K562 (cell line): ENCODE measurements at regions not wholly inside any gene's neighbourhood (a gene's known extent, or its start where the extent isn't known, plus 50 kb on each side); places are given as distances from the start of the nearest gene placed in this dataset.
A peak's percentile ranks its signal among the peaks of the same experiment; 100 is the strongest.

Experiments
- ATAC-seq: fragments of 200-7000 bp; cut with Tn5 transposase; 3 replicates; pipeline ENCODE4 v1.9.1; 2020; ENCODE audit warnings: moderate library complexity
- BruUV-seq: library from RNA; stranded (reverse); fragments of 400-500 nt; replicated peaks from 2 replicates; lab custom pipeline; 2021; lab: Mats Ljungman, UMichigan
- CTCF ChIA-PET: fragments of 300-600 bp; formaldehyde crosslinking; extraction: SDS; loops from one replicate; lab custom pipeline; 2021; ENCODE audit warnings: low intra/inter-chr PET ratio; lab: Yijun Ruan, JAX
- POLR2A ChIA-PET: fragments of 300-600, 350-650 bp; sonication (Branson Sonifier 250); formaldehyde crosslinking; extraction: SDS; loops from one replicate; lab custom pipeline; 2021; ENCODE audit warnings: antibody characterized with exemption, inconsistent platforms; lab: Yijun Ruan, JAX
- DNase-seq, 4 experiments: peaks; one replicate each; pipeline versions ENCODE4 v3.0.0 to v3.0.0-alpha.2; 2011 to 2018; ENCODE audit warnings: low spot score in 3 of 4, mixed read lengths in 3 of 4; ENCODE audit errors: extremely low read depth in 1 of 4
- FAIRE-seq: peaks from 2 replicates; lab custom pipeline; 2011; peaks lifted over from hg19 to GRCh38; lab: Jason Lieb, UNC
- H2AFZ ChIP-seq: 2 replicates; pipeline ENCODE4 v1.6.0; 2011; ENCODE audit warnings: low read depth, low read length, control low read depth, inconsistent platforms
- H3K27ac ChIP-seq: fragments of 200-600 bp; 3 replicates; pipeline ENCODE4 v1.8.0; 2011; ENCODE audit warnings: low read depth, mild to moderate bottlenecking, control low read depth, inconsistent platforms, low read length, moderate library complexity, mixed read lengths; ENCODE audit errors: extremely low read depth
- H3K27me3 ChIP-seq, 2 experiments: fragments of 300-600 bp in 1 of 2; 2 replicates in 1 of 2; 3 replicates in 1 of 2; pipeline versions ENCODE4 v1.6.0 to v1.8.0; 2011; ENCODE audit warnings: inconsistent platforms in 2 of 2, low read length in 2 of 2, mild to moderate bottlenecking in 1 of 2, mixed read lengths in 1 of 2, moderate library complexity in 1 of 2; ENCODE audit not compliant: control insufficient read depth in 2 of 2, insufficient read depth in 2 of 2
- H3K36me3 ChIP-seq: fragments of 300-600 bp; 3 replicates; pipeline ENCODE4 v1.8.0; 2011; ENCODE audit warnings: mild to moderate bottlenecking, low read length, inconsistent platforms; ENCODE audit not compliant: control insufficient read depth, insufficient read depth
- H3K4me1 ChIP-seq, 2 experiments: fragments of 200-600 bp in 1 of 2; replicated peaks in 1 of 2; 2 replicates in 1 of 2; 3 replicates in 1 of 2; pipeline versions ENCODE4 v1.5.1 to v1.8.0; 2011; ENCODE audit warnings: inconsistent platforms in 2 of 2, low read length in 2 of 2, mild to moderate bottlenecking in 1 of 2, mixed read lengths in 1 of 2, moderate library complexity in 1 of 2; ENCODE audit not compliant: control insufficient read depth in 2 of 2, insufficient read depth in 2 of 2
- H3K4me2 ChIP-seq: 2 replicates; pipeline ENCODE4 v1.6.1; 2011; ENCODE audit warnings: low read length, control low read depth, inconsistent platforms, mixed read lengths; ENCODE audit not compliant: insufficient read depth
- H3K4me3 ChIP-seq: fragments of 200-600 bp; sonication (generic), shearing (Covaris generic); 2 replicates; pipeline ENCODE4 v1.5.1; 2016; ENCODE audit warnings: control low read depth, inconsistent platforms
- H3K79me2 ChIP-seq: fragments of 200-600 bp; 3 replicates; pipeline ENCODE4 v1.8.0; 2011; ENCODE audit warnings: low read length, inconsistent platforms; ENCODE audit not compliant: control insufficient read depth, insufficient read depth
- H3K9ac ChIP-seq, 2 experiments: 2 replicates each; pipeline versions ENCODE4 v1.6.0 to v1.6.1; 2011; ENCODE audit warnings: low read depth in 2 of 2, low read length in 2 of 2, control low read depth in 1 of 2, inconsistent platforms in 1 of 2, mild to moderate bottlenecking in 1 of 2, mixed read lengths in 1 of 2; ENCODE audit not compliant: insufficient read depth in 1 of 2
- H3K9me1 ChIP-seq: one replicate; pipeline ENCODE4 v1.6.0; 2011; ENCODE audit warnings: inconsistent platforms, mild to moderate bottlenecking, low read length, moderate library complexity; ENCODE audit not compliant: control insufficient read depth, insufficient read depth
- H3K9me3 ChIP-seq: replicated peaks from 2 replicates; pipeline ENCODE4 v1.5.1; 2011; ENCODE audit warnings: low read depth, low read length, inconsistent platforms; ENCODE audit not compliant: control insufficient read depth, insufficient read depth
- H4K20me1 ChIP-seq: replicated peaks from 2 replicates; pipeline ENCODE4 v1.6.1; 2011; ENCODE audit warnings: low read length, inconsistent platforms, mixed read lengths; ENCODE audit not compliant: control insufficient read depth, insufficient read depth
- BCL6 ChIP-seq: fragments of 250-450 bp; sonication (Bioruptor Pico); IDR thresholded peaks from 2 replicates; pipeline ENCODE4 v1.4.0; 2020
- HDAC1 ChIP-seq, 2 experiments: fragments of 450-650 bp; IDR thresholded peaks; 2 replicates each; pipeline ENCODE4 v1.6.1; 2016 to 2017; ENCODE audit warnings: inconsistent platforms in 1 of 2, mild to moderate bottlenecking in 1 of 2, moderate library complexity in 1 of 2
- PYGO2 ChIP-seq: fragments of 450-650 bp; IDR thresholded peaks from 2 replicates; pipeline ENCODE4 v1.6.1; 2016; ENCODE audit warnings: mild to moderate bottlenecking, missing genetic modification characterization, moderate library complexity, missing compliant biosample characterization
- ZNF561 ChIP-seq: fragments of 450-650 bp; formaldehyde crosslinking; conservative IDR thresholded peaks from 2 replicates; pipeline ENCODE4 v1.4.0; 2020; ENCODE audit warnings: mild to moderate bottlenecking, moderate library complexity
- WGBS: fragments of 100-300 bp; shearing (Covaris generic); methylation state at CpG from one replicate; pipeline ENCODE4 v1.1.6; 2016; ENCODE audit warnings: low coverage, mixed read lengths; ENCODE audit not compliant: insufficient coverage; ENCODE audit errors: missing lambda C conversion rate; 5-methylcytosine and 5-hydroxymethylcytosine counted together
- in situ Hi-C: fragments of 300-500 bp; cut with MboI; formaldehyde crosslinking; loops from 4 replicates; pipeline ENCODE4 v1.15.0; 2018; ENCODE audit warnings: inconsistent platforms, mixed read lengths
- intact Hi-C: fragments of 100-400 bp; cut with micrococcal nuclease; formaldehyde crosslinking; loops from 2 replicates; pipeline ENCODE4 v1.14.2; 2022
- TF ChIP-seq, protein P1 (sequence below): IDR thresholded peaks from 2 replicates; pipeline ENCODE4 v1.6.1; 2014; ENCODE audit warnings: antibody characterized with exemption
- TF ChIP-seq, protein P2 (sequence below): fragments of 250-450 bp; sonication (Bioruptor Pico); IDR thresholded peaks from 2 replicates; pipeline ENCODE4 v1.5.1; 2021; ENCODE audit warnings: mild to moderate bottlenecking
- TF ChIP-seq, protein P3 (sequence below): fragments of 450-650 bp; conservative IDR thresholded peaks from 2 replicates; pipeline ENCODE4 v1.6.1; 2016; ENCODE audit warnings: missing genetic modification characterization, low read depth, mild to moderate bottlenecking, control low read depth, missing compliant biosample characterization

DNA sequence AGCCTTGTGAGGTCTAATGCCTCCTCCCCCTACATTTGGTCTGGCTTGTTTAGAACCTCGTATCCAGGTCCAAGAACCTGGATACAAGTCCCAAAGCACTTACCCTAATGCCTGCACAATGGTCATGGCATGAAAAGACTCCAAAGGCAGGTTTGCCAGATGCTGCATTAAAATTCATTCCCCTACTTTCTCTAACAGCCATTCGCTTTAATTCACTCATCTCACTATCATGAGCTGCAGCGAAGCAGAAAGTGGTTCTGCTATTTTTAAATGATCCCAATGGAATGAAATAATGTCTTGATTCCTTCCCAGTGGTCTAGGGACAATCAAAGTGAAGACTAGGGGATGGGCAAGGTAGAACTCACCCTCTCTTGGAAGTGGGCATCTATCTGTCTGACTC, 72.5 kb upstream of the MAX start:
- H3K79me2 ChIP-seq = no peaks in the 10 kb centered on the region
- H2AFZ ChIP-seq = no peak overlapping the region
- no peak overlapping the region for H3K27ac ChIP-seq
- 20% methylated on average over 3 of the region's 3 CpGs for WGBS
- ChIA-PET POLR2A (no interaction called here), CTCF (no interaction called here)
- DNase-seq (no peak), FAIRE-seq (no peak), ATAC-seq (no peak)
- H3K27me3 ChIP-seq = peaks cover 3 to 8% of the 10 kb centered on the region in 2 experiments; a peak in 2 of 5 replicates
- in situ Hi-C loops = loop anchor here (25.0 kb wide), 2 partner anchors 663 to 888 kb away; no protein-coding TSS in a partner anchor
- H3K4me3 ChIP-seq = no peak overlapping the region
- peak overlapping the region; percentile 10; the same call in 1 of the 2 replicates for H3K4me2 ChIP-seq
- BruUV-seq = no TSS peak
- H3K36me3 ChIP-seq = no peaks in the 10 kb centered on the region
- no peaks in the 10 kb centered on the region for H3K9me1 ChIP-seq
- no peak overlapping the region for H3K9ac ChIP-seq
- TF ChIP-seq, protein P1, sequence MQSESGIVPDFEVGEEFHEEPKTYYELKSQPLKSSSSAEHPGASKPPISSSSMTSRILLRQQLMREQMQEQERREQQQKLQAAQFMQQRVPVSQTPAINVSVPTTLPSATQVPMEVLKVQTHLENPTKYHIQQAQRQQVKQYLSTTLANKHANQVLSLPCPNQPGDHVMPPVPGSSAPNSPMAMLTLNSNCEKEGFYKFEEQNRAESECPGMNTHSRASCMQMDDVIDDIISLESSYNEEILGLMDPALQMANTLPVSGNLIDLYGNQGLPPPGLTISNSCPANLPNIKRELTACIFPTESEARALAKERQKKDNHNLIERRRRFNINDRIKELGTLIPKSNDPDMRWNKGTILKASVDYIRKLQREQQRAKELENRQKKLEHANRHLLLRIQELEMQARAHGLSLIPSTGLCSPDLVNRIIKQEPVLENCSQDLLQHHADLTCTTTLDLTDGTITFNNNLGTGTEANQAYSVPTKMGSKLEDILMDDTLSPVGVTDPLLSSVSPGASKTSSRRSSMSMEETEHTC = no peak
- TF ChIP-seq, protein P2, sequence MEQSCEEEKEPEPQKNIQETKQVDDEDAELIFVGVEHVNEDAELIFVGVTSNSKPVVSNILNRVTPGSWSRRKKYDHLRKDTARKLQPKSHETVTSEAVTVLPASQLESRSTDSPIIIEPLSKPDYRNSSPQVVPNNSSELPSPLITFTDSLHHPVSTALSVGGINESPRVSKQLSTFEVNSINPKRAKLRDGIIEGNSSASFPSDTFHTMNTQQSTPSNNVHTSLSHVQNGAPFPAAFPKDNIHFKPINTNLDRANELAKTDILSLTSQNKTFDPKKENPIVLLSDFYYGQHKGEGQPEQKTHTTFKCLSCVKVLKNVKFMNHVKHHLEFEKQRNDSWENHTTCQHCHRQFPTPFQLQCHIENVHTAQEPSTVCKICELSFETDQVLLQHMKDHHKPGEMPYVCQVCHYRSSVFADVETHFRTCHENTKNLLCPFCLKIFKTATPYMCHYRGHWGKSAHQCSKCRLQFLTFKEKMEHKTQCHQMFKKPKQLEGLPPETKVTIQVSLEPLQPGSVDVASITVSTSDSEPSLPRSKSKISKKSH (CRISPR knock-in tag) = no peak
- TF ChIP-seq PYGO2 (tag) (no peak), HDAC1 (IDR thresholded peaks at IDR 0.05) (no peak), ZNF561 (CRISPR knock-in tag) (no peak), BCL6 (CRISPR knock-in tag) (no peak)
- TF ChIP-seq, protein P3, sequence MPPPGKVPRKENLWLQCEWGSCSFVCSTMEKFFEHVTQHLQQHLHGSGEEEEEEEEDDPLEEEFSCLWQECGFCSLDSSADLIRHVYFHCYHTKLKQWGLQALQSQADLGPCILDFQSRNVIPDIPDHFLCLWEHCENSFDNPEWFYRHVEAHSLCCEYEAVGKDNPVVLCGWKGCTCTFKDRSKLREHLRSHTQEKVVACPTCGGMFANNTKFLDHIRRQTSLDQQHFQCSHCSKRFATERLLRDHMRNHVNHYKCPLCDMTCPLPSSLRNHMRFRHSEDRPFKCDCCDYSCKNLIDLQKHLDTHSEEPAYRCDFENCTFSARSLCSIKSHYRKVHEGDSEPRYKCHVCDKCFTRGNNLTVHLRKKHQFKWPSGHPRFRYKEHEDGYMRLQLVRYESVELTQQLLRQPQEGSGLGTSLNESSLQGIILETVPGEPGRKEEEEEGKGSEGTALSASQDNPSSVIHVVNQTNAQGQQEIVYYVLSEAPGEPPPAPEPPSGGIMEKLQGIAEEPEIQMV = no peak
- H4K20me1 ChIP-seq = no peaks in the 10 kb centered on the region
- peaks cover 0 to 7% of the 10 kb centered on the region in 2 experiments; a peak in 2 of 5 replicates for H3K4me1 ChIP-seq
- H3K9me3 ChIP-seq = no peaks in the 10 kb centered on the region
- intact Hi-C loops = no loop called here
